HL-60 (cell line): ENCODE measurements at regions not wholly inside any gene's neighbourhood (a gene's known extent, or its start where the extent isn't known, plus 50 kb on each side); places are given as distances from the start of the nearest gene placed in this dataset.

ENCODE experiments used
- DNase-seq, 2 experiments: peaks; one replicate each; pipeline ENCODE4 v3.0.0-alpha.2; 2010 to 2020; ENCODE audit warnings: low read depth in 1 of 2, low spot score in 1 of 2
- H3K27ac ChIP-seq: fragments of 250-450 bp; sonication (Bioruptor Pico); replicated peaks from 2 replicates; pipeline ENCODE4 v1.5.1; 2020; ENCODE audit warnings: mild to moderate bottlenecking, moderate library complexity
- H3K27me3 ChIP-seq: fragments of 250-450 bp; sonication (Bioruptor Pico); 2 replicates; pipeline ENCODE4 v1.5.1; 2021; ENCODE audit warnings: mild to moderate bottlenecking, moderate library complexity; ENCODE audit not compliant: insufficient read depth, poor library complexity, severe bottlenecking
- H3K4me3 ChIP-seq: replicated peaks from 2 replicates; pipeline ENCODE4 v1.5.1; 2011; ENCODE audit warnings: mild to moderate bottlenecking, control low read depth, low read length; ENCODE audit not compliant: insufficient read depth
- GABPA ChIP-seq: IDR thresholded peaks from 2 replicates; pipeline ENCODE4 v1.6.1; 2012; ENCODE audit warnings: low read depth
- POLR2AphosphoS5 ChIP-seq: IDR thresholded peaks from 2 replicates; pipeline ENCODE4 v1.6.1; 2012; ENCODE audit warnings: low read depth
- SPI1 ChIP-seq: IDR thresholded peaks from 2 replicates; pipeline ENCODE4 v1.6.1; 2012; ENCODE audit warnings: low read depth, mild to moderate bottlenecking, borderline replicate concordance
- TF ChIP-seq, protein P1 (sequence below): IDR thresholded peaks from one replicate; pipeline ENCODE4 v1.5.1; 2011; ENCODE audit warnings: low read length, control low read depth, inconsistent platforms; ENCODE audit not compliant: insufficient read depth
- TF ChIP-seq, protein P2 (sequence below): IDR thresholded peaks from 2 replicates; pipeline ENCODE4 v1.6.1; 2012; ENCODE audit warnings: low read depth; ENCODE audit not compliant: insufficient replicate concordance

DNA sequence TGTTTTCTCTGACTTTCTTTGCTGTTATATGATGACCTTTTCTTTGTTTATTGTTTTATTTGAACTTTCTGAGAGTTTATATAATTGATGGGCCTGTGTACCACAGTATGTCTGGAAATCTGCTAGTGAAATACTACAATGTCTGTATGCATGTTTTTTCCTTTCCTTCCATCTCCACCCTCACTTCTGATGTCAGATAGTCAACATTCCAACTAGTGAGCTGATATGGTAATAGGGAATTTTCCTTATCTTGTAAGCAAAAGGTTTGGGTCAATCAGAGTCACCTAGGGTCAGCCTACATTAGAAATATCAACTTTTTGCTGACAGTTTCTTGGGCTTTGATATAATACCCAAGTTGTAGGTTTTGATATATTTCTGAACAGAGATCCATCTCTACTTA lies 103.2 kb downstream of the MAT2B start:
- Histone ChIP-seq H3K27me3 (no peaks in the 10 kb centered on the region), H3K4me3 (no peak overlapping the region), H3K27ac (no peak overlapping the region)
- no peak for DNase-seq
- TF ChIP-seq, protein P1, sequence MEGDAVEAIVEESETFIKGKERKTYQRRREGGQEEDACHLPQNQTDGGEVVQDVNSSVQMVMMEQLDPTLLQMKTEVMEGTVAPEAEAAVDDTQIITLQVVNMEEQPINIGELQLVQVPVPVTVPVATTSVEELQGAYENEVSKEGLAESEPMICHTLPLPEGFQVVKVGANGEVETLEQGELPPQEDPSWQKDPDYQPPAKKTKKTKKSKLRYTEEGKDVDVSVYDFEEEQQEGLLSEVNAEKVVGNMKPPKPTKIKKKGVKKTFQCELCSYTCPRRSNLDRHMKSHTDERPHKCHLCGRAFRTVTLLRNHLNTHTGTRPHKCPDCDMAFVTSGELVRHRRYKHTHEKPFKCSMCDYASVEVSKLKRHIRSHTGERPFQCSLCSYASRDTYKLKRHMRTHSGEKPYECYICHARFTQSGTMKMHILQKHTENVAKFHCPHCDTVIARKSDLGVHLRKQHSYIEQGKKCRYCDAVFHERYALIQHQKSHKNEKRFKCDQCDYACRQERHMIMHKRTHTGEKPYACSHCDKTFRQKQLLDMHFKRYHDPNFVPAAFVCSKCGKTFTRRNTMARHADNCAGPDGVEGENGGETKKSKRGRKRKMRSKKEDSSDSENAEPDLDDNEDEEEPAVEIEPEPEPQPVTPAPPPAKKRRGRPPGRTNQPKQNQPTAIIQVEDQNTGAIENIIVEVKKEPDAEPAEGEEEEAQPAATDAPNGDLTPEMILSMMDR, result no peak
- no peak for TF ChIP-seq SPI1
- TF ChIP-seq GABPA, result no peak
- TF ChIP-seq, protein P2, sequence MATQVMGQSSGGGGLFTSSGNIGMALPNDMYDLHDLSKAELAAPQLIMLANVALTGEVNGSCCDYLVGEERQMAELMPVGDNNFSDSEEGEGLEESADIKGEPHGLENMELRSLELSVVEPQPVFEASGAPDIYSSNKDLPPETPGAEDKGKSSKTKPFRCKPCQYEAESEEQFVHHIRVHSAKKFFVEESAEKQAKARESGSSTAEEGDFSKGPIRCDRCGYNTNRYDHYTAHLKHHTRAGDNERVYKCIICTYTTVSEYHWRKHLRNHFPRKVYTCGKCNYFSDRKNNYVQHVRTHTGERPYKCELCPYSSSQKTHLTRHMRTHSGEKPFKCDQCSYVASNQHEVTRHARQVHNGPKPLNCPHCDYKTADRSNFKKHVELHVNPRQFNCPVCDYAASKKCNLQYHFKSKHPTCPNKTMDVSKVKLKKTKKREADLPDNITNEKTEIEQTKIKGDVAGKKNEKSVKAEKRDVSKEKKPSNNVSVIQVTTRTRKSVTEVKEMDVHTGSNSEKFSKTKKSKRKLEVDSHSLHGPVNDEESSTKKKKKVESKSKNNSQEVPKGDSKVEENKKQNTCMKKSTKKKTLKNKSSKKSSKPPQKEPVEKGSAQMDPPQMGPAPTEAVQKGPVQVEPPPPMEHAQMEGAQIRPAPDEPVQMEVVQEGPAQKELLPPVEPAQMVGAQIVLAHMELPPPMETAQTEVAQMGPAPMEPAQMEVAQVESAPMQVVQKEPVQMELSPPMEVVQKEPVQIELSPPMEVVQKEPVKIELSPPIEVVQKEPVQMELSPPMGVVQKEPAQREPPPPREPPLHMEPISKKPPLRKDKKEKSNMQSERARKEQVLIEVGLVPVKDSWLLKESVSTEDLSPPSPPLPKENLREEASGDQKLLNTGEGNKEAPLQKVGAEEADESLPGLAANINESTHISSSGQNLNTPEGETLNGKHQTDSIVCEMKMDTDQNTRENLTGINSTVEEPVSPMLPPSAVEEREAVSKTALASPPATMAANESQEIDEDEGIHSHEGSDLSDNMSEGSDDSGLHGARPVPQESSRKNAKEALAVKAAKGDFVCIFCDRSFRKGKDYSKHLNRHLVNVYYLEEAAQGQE, result no peak
- no peak for TF ChIP-seq POLR2AphosphoS5

DNA sequence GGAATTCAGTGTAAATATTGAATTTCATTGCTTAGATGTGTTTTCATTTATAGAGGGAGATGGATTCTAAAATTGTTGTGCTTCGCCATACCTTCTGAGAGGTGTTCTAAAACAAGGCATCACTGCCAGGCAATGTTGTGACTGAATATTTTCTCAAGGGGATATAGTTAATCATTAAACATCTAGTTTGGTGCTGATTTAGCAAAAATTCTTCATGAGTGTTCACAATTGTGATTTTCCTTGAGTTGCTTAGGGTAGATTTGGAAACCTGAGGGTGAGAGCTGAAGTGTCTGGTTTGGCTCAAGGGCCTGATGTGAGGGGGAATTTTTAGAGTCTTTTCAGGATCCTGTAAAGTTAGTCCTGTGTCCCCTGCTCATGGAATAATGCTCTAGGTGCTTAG lies 104.5 kb downstream of the MAT2B start:
- no peak for DNase-seq
- H3K27me3 ChIP-seq, result no peaks in the 10 kb centered on the region
- H3K27ac ChIP-seq, result no peak overlapping the region

DNA sequence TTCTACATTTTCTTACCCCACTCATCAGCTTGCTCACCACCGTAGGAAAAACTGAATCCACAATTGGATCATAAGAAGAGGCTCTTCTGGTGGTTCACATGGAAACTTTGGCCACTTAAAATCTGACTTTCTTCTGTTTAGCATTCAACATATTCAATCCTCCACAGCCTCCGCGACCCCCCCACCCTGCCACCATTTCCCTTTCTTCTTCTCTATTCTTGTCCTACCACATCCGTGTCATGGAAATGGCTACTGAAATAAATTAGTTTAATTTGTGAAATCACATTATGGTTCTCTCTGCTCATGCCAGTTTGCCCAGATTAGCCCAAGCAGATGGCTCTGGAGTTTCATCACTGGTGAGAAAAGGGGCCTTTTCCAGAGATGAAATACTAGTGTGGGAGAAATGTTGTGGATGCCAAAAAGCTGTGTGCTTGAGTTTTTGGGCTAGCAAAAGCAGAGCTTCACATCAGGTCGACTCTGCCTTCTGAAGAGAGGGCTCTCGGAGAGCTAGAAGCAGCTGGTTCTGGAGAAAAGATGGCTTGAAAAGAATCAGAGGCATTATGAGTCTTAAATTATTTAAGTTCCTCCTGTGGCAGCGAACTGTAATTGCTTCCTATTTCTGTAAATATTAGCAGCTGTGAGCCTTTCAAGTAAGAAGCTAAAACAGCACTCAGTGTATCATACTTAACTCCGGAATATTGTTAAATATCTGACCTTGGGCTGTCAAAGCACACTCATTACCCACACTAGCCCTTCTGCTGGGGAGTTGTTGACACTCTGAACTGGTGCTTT lies 107.1 kb downstream of the MAT2B start:
- no peak overlapping the region for H3K27ac ChIP-seq
- no peak for TF ChIP-seq GABPA
- TF ChIP-seq SPI1, result no peak
- TF ChIP-seq, protein P2, result no peak
- no peak for TF ChIP-seq POLR2AphosphoS5
- TF ChIP-seq, protein P1, result no peak
- H3K4me3 ChIP-seq, result no peak overlapping the region
- no peaks in the 10 kb centered on the region for H3K27me3 ChIP-seq
- no peak for DNase-seq

More for the DNA sequence above, 104.5 kb downstream of the MAT2B start:
- no peak overlapping the region for H3K4me3 ChIP-seq
- no peak for TF ChIP-seq SPI1
- TF ChIP-seq, protein P2, result no peak
- no peak for TF ChIP-seq GABPA
- TF ChIP-seq, protein P1, result no peak
- TF ChIP-seq POLR2AphosphoS5, result no peak
